NT2/D1 (cell line): ENCODE measurements at regions not wholly inside any gene's neighbourhood (a gene's known extent, or its start where the extent isn't known, plus 50 kb on each side); places are given as distances from the start of the nearest gene placed in this dataset.

Experiments used
- DNase-seq: peaks from one replicate; pipeline ENCODE4 v3.0.0-alpha.2; 2011; ENCODE audit warnings: low read depth, low spot score
- H3K27me3 ChIP-seq: 2 replicates; pipeline ENCODE4 v1.6.0; 2011; ENCODE audit warnings: mild to moderate bottlenecking; ENCODE audit not compliant: insufficient read length, insufficient read depth
- H3K36me3 ChIP-seq: 2 replicates; pipeline ENCODE4 v1.6.1; 2011; ENCODE audit warnings: mild to moderate bottlenecking, low read length, mixed read lengths; ENCODE audit not compliant: insufficient read depth, insufficient read length
- H3K4me1 ChIP-seq: 2 replicates; pipeline ENCODE4 v1.5.1; 2011; ENCODE audit not compliant: insufficient read depth, insufficient read length
- H3K4me3 ChIP-seq: 2 replicates; pipeline ENCODE4 v1.5.1; 2011; ENCODE audit warnings: low read depth; ENCODE audit not compliant: insufficient read length
- H3K9ac ChIP-seq: 2 replicates; pipeline ENCODE4 v1.6.0; 2011; ENCODE audit warnings: low read depth; ENCODE audit not compliant: insufficient read length
- H3K9me3 ChIP-seq: 2 replicates; pipeline ENCODE4 v1.5.1; 2011; ENCODE audit warnings: mild to moderate bottlenecking, low read length; ENCODE audit not compliant: insufficient read depth
- SUZ12 ChIP-seq: IDR thresholded peaks from 2 replicates; pipeline ENCODE4 v1.6.1; 2011; ENCODE audit not compliant: insufficient read length, insufficient read depth; ENCODE audit errors: extremely low read depth
- YY1 ChIP-seq: IDR thresholded peaks from 2 replicates; pipeline ENCODE4 v1.6.1; 2011; ENCODE audit not compliant: insufficient read length, insufficient read depth
- ZNF274 ChIP-seq: IDR thresholded peaks from 2 replicates; pipeline ENCODE4 v1.6.1; 2011; ENCODE audit warnings: mild to moderate bottlenecking, low read depth, low read length

DNA sequence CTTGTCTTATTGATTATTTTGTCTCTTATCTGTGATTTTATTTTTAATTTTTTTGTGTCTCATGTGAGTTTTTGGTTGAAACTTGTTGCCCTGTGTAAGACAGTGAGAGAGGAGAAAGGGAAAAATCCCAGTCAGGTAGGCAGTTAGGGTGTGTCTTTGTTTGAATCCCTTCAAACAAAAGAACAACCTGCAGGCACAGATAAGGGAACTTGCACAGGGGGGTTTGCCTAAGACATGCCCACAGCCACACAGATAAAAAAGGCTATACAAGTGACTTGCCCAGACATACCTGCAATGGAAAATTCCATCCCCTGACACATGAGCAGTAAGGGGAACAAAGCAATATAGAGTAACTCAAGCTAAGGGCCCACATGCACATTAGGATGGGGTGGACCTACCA is 127.8 kb upstream of the PLET1 start:
- H3K9me3 ChIP-seq = peaks cover 12% of the 10 kb centered on the region; the same call in 1 of the 2 replicates
- H3K9ac ChIP-seq = no peak overlapping the region
- no peaks in the 10 kb centered on the region for H3K27me3 ChIP-seq
- TF ChIP-seq YY1 (no peak), ZNF274 (no peak), SUZ12 (no peak)
- no peak for DNase-seq
- no peaks in the 10 kb centered on the region for H3K4me1 ChIP-seq
- no peaks in the 10 kb centered on the region for H3K36me3 ChIP-seq
- no peak overlapping the region for H3K4me3 ChIP-seq

- TF ChIP-seq YY1 = no peak
Measured at GRCh38 chr11:112391086-112391485, 130.4 kb upstream of the PLET1 start.

DNA sequence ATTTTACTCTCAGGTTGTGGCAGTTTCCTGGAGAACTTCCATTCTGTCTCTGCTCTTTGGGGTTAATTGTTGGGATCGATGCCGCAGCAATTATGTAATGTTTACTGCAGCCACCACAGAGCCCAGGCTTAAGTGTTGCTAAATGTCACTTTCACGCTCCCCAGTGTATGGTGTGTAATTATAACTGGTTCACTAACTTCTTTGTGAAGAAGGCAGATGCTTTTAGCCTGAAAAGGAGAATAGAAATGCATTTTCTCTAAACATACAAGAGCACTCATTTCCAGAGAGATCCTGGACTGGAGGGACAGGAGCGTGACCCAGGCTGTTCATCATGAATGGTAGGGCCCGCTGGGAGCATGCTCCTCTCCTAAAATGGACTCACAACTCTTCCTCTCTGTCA is 132.2 kb upstream of the PLET1 start:
- no peak for DNase-seq

More at GRCh38 chr11:112391086-112391485, 130.4 kb upstream of the PLET1 start:
- Histone ChIP-seq H3K27me3 (no peaks in the 10 kb centered on the region), H3K4me3 (no peak overlapping the region), H3K4me1 (no peaks in the 10 kb centered on the region), H3K9me3 (peaks cover 12% of the 10 kb centered on the region; the same call in 1 of the 2 replicates), H3K36me3 (no peaks in the 10 kb centered on the region), H3K9ac (no peak overlapping the region)
- no peak for DNase-seq

DNA sequence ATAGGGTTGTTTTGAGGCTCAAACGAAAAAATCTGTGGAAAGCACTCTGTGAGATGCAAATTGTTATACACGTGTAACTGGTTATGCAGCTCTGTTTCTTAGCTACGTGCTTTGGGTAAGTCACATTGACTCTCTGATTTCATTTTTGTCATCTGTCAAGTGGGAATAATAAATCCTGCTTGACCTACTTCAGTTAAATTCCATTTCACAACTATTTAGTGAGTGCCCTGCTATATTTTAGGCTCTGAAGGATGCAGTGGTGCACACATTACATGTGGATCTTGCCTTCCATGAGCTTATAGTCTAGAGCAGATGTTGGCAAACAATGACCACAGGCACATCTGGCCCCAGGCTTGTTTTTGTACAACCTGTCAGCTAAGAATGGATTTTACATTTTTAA is 133.6 kb upstream of the PLET1 start:
- H3K27me3 ChIP-seq = no peaks in the 10 kb centered on the region
- H3K4me1 ChIP-seq = no peaks in the 10 kb centered on the region
- no peak overlapping the region for H3K4me3 ChIP-seq
- DNase-seq = no peak
- no peaks in the 10 kb centered on the region for H3K9me3 ChIP-seq
- no peak for TF ChIP-seq SUZ12
- no peak for TF ChIP-seq YY1
- no peak for TF ChIP-seq ZNF274
- H3K9ac ChIP-seq = no peak overlapping the region
- no peaks in the 10 kb centered on the region for H3K36me3 ChIP-seq

More for the DNA sequence above, 132.2 kb upstream of the PLET1 start:
- Histone ChIP-seq H3K4me1 (no peaks in the 10 kb centered on the region), H3K9me3 (peaks cover 10% of the 10 kb centered on the region; the same call in 1 of the 2 replicates), H3K27me3 (no peaks in the 10 kb centered on the region), H3K36me3 (no peaks in the 10 kb centered on the region), H3K9ac (no peak overlapping the region), H3K4me3 (no peak overlapping the region)
- TF ChIP-seq SUZ12 (no peak), YY1 (no peak), ZNF274 (no peak)

DNA sequence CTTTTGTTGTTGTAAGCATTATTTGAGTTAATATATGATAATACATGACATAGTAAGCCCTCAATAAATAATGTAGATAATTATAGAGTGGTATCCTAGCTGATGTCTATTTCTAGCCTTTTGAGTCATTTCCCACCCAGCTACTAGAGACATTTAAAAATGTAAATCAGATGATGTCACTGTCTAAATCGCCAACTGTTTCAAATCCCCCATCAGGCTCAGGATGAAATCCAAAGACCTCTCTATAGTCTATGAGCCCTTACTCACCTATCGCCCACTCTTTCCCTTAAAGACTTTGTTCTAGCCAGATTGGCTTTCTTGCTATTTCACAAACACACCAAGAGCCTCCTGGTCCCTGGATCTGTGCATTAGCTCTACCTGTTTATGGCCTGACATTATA is 135.4 kb upstream of the PLET1 start:
- H3K9ac ChIP-seq = no peak overlapping the region
- H3K36me3 ChIP-seq = no peaks in the 10 kb centered on the region
- no peaks in the 10 kb centered on the region for H3K27me3 ChIP-seq
- no peak for DNase-seq
- H3K4me3 ChIP-seq = no peak overlapping the region
- no peaks in the 10 kb centered on the region for H3K9me3 ChIP-seq
- TF ChIP-seq SUZ12 (no peak), YY1 (no peak), ZNF274 (no peak)
- no peaks in the 10 kb centered on the region for H3K4me1 ChIP-seq

DNA sequence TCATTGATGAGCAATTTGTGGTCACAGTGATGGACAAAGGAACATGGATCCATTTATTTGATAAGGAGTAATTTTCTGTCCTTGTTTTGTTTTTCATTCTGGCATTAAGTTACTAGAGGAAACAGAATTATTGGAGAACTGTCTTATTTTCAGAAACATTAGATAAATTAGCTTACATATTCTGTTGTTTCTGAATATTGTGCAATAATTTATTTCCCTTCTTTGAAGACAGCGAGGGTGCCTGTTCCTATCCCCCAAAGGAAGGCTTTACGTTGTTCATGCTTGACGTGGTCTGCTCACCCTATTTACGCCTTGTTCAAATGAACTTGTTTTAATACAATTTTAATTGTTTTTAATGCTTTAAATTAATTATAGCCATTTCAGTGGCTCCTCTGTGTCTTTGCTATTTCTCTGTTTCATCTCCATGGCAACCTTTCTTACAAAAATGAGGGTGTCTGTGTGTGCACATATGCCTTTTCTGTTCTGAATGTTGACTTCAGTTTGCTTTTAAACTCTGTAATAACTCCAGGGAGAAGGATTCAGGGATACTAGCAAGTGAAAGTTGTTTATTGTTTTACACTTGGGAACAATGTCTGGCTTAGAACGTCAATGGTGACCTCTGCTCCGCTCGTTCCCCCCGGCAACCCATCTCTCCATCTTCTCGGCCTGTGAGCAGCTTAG is 138.3 kb upstream of the PLET1 start:
- DNase-seq = no peak

DNA sequence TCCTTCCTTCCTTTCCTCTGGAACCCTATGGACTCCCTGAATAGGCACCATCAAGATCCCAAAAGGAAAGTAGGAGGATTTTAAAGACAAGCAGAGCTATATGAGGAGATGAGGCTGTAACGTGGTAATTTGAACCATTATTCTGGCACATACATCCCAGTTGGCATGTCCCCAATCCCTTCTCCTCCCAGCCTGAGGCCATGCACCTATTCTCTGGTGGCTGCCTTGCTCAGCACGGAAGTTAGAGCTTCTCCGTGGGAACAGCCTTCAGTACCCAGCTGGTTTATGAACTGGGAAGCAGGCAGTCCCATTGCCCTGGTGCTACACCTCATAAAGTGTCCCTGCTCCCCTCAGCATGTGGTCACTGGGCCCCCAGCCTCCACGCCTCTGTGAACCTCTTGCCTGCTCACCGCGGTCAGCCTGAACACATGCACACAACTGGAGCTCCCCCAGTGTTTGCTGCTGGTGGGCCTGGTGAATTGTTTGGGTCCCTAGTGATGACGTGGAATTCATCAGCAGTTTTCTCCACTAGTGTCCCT is 139.9 kb upstream of the PLET1 start:
- DNase-seq = no peak
- Histone ChIP-seq H3K27me3 (no peaks in the 10 kb centered on the region), H3K4me1 (no peaks in the 10 kb centered on the region), H3K9ac (no peak overlapping the region), H3K36me3 (no peaks in the 10 kb centered on the region), H3K9me3 (no peaks in the 10 kb centered on the region), H3K4me3 (no peak overlapping the region)
- TF ChIP-seq YY1 (no peak), SUZ12 (no peak), ZNF274 (no peak)

More for the DNA sequence above, 138.3 kb upstream of the PLET1 start:
- H3K4me1 ChIP-seq = no peaks in the 10 kb centered on the region
- no peak for TF ChIP-seq SUZ12
- no peak for TF ChIP-seq YY1
- TF ChIP-seq ZNF274 = no peak
- no peaks in the 10 kb centered on the region for H3K36me3 ChIP-seq
- H3K27me3 ChIP-seq = no peaks in the 10 kb centered on the region
- H3K9ac ChIP-seq = no peak overlapping the region
- H3K4me3 ChIP-seq = no peak overlapping the region
- no peaks in the 10 kb centered on the region for H3K9me3 ChIP-seq

DNA sequence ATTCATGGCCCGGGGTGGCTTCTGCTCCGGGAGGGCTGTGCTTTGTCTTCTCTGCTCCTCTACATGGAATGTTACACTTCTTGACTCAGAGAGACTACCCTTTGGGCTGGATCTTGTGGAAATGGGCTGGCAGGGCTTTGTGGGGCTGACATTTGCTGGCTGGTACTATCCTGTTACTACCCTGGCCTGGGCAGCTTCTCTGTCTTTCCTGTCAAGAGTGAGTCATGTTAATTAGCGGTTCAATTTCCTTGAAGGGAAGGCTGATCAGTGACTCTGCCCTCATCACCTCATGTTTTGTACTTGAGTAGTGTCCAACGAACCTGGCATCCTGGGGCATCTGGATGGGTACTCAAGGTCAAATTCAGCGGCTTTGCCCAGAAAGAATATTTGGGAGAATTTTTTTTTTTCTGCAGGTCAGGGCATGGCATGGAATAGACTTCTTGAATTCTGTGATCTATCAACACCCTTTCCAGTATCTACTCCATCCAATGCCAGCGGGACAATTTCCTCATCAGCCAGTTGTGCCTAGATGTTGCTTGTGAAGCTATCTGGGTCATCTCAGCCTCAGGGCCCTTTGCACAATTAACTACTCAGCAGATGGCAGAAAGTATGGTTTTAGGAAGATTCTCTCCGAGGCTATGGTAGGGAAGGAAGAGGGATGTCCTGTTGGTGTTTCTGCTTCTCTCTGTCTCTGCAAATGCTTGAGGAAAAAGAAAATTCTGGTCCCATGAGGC is 140.5 kb upstream of the PLET1 start:
- Histone ChIP-seq H3K36me3 (no peaks in the 10 kb centered on the region), H3K9me3 (no peaks in the 10 kb centered on the region), H3K9ac (no peak overlapping the region), H3K4me1 (no peaks in the 10 kb centered on the region), H3K4me3 (no peak overlapping the region), H3K27me3 (no peaks in the 10 kb centered on the region)
- DNase-seq = no peak
- TF ChIP-seq ZNF274 = no peak
- no peak for TF ChIP-seq SUZ12
- no peak for TF ChIP-seq YY1
